ENCODE measurements at regions not wholly inside any gene's neighbourhood (a gene's known extent, or its start where the extent isn't known, plus 50 kb on each side); places are given as distances from the start of the nearest gene placed in this dataset.

DNA sequence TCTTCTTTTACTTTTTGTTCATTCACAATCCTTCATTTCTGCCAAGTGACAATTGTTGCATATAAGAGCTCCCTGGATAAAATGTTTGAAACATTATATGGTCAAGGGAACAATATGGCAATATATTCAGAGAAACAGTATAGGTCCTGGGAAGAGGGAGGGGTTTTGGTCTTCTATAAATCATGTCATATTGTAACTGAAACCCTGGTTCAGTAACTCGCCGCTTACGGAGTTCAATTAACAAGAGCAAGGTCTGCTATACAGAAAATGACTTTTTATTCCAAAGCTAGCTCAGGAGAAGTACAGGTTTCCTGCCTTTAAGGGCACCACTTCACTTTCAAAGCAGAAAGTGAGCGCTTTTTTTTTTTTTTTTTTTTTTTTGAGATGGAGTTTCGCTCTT is 522.1 kb upstream of the TGFBR2 start:
- TF ChIP-seq SIN3A (IDR thresholded peaks at IDR 0.05; ENCODE audit: borderline replicate concordance, insufficient read depth, low read depth, low read length) (no peak), POLR2AphosphoS5 (IDR thresholded peaks at IDR 0.05; ENCODE audit: low read depth, low read length) (no peak), TCF7L2 (IDR thresholded peaks at IDR 0.05; ENCODE audit: low read depth, low read length) (no peak)
- TF ChIP-seq, protein P1, sequence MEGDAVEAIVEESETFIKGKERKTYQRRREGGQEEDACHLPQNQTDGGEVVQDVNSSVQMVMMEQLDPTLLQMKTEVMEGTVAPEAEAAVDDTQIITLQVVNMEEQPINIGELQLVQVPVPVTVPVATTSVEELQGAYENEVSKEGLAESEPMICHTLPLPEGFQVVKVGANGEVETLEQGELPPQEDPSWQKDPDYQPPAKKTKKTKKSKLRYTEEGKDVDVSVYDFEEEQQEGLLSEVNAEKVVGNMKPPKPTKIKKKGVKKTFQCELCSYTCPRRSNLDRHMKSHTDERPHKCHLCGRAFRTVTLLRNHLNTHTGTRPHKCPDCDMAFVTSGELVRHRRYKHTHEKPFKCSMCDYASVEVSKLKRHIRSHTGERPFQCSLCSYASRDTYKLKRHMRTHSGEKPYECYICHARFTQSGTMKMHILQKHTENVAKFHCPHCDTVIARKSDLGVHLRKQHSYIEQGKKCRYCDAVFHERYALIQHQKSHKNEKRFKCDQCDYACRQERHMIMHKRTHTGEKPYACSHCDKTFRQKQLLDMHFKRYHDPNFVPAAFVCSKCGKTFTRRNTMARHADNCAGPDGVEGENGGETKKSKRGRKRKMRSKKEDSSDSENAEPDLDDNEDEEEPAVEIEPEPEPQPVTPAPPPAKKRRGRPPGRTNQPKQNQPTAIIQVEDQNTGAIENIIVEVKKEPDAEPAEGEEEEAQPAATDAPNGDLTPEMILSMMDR (IDR thresholded peaks at IDR 0.05): no peak
- TF ChIP-seq, protein P2, sequence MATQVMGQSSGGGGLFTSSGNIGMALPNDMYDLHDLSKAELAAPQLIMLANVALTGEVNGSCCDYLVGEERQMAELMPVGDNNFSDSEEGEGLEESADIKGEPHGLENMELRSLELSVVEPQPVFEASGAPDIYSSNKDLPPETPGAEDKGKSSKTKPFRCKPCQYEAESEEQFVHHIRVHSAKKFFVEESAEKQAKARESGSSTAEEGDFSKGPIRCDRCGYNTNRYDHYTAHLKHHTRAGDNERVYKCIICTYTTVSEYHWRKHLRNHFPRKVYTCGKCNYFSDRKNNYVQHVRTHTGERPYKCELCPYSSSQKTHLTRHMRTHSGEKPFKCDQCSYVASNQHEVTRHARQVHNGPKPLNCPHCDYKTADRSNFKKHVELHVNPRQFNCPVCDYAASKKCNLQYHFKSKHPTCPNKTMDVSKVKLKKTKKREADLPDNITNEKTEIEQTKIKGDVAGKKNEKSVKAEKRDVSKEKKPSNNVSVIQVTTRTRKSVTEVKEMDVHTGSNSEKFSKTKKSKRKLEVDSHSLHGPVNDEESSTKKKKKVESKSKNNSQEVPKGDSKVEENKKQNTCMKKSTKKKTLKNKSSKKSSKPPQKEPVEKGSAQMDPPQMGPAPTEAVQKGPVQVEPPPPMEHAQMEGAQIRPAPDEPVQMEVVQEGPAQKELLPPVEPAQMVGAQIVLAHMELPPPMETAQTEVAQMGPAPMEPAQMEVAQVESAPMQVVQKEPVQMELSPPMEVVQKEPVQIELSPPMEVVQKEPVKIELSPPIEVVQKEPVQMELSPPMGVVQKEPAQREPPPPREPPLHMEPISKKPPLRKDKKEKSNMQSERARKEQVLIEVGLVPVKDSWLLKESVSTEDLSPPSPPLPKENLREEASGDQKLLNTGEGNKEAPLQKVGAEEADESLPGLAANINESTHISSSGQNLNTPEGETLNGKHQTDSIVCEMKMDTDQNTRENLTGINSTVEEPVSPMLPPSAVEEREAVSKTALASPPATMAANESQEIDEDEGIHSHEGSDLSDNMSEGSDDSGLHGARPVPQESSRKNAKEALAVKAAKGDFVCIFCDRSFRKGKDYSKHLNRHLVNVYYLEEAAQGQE (IDR thresholded peaks at IDR 0.05; ENCODE audit: insufficient read depth in 1 of 2, low read depth in 2 of 2, low read length in 1 of 2): no peak

Measured in Panc1 (cell line).